RWPE1 (cell line): ENCODE measurements at regions not wholly inside any gene's neighbourhood (a gene's known extent, or its start where the extent isn't known, plus 50 kb on each side); places are given as distances from the start of the nearest gene placed in this dataset.

Experiments
- CTCF ChIA-PET: fragments of 350-600 bp; sonication (Branson Sonifier 250); formaldehyde crosslinking; extraction: SDS; loops from one replicate; lab custom pipeline; 2021; lab: Yijun Ruan, JAX
- POLR2A ChIA-PET: fragments of 400-600 bp; formaldehyde crosslinking; extraction: SDS; loops from one replicate; lab custom pipeline; 2020; ENCODE audit warnings: antibody characterized with exemption; ENCODE audit not compliant: low non-redundant PET; lab: Yijun Ruan, JAX
- DNase-seq: peaks from one replicate; pipeline ENCODE4 v3.0.0; 2012; ENCODE audit warnings: low spot score
- H3K27ac ChIP-seq: fragments of 450-650 bp; 2 replicates; pipeline ENCODE4 v1.5.1; 2017
- TF ChIP-seq, protein P1 (sequence below): fragments of 450-650 bp; conservative IDR thresholded peaks from 2 replicates; pipeline ENCODE4 v1.5.1; 2017; ENCODE audit warnings: low read depth, mild to moderate bottlenecking

DNA sequence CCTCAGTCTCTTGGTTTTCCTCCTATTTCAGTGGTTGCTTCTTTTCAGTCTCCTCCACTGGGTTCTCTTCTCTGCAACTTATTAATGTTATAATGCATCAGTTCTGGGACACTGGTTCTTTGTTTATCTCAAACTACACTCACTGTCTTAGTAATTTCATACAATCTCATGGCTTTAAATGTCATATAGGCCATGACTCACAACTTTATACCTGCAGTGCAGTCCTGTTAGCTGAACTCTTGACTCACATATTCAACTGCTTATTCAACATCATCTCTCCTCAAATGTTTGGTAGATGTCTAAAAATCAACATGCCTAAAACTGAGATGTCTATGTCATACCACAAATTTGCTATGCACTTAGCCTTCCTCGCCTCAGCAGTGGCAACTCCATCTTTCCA is 101.2 kb upstream of the PALS2 start:
- TF ChIP-seq, protein P1, sequence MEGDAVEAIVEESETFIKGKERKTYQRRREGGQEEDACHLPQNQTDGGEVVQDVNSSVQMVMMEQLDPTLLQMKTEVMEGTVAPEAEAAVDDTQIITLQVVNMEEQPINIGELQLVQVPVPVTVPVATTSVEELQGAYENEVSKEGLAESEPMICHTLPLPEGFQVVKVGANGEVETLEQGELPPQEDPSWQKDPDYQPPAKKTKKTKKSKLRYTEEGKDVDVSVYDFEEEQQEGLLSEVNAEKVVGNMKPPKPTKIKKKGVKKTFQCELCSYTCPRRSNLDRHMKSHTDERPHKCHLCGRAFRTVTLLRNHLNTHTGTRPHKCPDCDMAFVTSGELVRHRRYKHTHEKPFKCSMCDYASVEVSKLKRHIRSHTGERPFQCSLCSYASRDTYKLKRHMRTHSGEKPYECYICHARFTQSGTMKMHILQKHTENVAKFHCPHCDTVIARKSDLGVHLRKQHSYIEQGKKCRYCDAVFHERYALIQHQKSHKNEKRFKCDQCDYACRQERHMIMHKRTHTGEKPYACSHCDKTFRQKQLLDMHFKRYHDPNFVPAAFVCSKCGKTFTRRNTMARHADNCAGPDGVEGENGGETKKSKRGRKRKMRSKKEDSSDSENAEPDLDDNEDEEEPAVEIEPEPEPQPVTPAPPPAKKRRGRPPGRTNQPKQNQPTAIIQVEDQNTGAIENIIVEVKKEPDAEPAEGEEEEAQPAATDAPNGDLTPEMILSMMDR, result no peak
- POLR2A ChIA-PET, result no interaction called here
- no peak overlapping the region for H3K27ac ChIP-seq
- CTCF ChIA-PET, result no interaction called here
- DNase-seq, result no peak

DNA sequence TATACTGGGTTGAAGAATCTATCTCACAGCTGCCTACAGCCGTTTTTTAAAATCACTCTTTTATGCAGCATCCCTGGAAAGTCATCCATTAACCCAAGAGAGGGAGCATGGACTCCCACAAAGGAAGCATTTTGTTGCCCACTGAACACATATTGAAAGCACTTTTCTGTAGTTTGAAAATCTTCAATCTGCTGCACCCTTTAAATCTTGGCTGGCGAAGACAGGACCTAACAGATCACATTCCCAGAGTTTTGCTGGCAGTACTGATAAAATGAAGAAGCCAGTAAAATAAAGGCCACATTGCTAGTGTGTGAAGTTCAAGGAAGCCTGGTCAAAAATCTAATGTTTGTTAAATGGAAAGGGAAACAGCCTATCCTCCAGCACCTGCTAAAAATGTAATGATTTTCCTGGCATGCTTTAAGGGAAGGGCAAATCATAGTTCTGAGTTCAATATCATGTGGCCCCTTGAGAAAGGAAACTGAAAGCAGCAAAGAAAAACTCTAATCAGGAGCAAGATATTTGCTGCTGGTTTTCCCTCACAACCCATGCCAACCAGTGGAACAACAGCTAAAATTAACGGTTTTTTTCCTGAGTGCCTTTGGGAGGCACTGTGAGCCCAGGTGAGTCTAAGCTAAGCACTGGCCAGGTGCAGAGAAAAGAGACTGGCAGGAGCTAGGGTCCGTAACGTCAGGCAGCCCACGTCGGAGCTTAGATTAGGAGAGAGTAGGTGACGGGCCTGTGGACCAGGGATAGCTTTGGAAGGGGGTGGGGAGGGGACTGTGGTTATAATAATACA is 97.9 kb upstream of the PALS2 start:
- no peak for DNase-seq
- POLR2A ChIA-PET, result interaction anchor here (0.5 kb wide), 1 partner anchor 53 kb away, joined by 5 read pairs; no protein-coding TSS in a partner anchor
- H3K27ac ChIP-seq, result no peak overlapping the region
- CTCF ChIA-PET, result interaction anchor here (0.6 to 0.7 kb wide), 2 partner anchors 10 to 11 kb away, joined by 3 read pairs; no protein-coding TSS in a partner anchor
- TF ChIP-seq, protein P1, result no peak

DNA sequence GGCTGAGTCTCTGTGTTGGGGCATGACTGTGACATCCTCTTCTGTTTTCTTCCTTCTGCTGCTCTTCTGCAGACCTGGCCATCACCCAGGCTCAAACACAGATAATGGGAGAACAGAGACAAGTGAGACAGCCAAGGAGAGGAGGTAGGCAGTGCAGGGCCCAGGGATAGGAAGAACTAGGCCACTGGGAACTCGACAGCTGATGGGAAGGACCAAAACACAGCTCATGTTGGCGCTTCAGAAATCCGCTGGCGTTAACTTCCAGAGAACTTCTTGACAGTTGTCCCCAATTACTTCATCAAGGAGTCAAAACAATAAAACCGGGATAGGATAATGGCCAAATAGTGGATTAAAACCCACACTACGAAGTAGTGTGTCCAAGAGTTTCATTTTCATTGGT is 97.0 kb upstream of the PALS2 start:
- no peak overlapping the region for H3K27ac ChIP-seq
- POLR2A ChIA-PET, result no interaction called here
- TF ChIP-seq, protein P1, result no peak

DNA sequence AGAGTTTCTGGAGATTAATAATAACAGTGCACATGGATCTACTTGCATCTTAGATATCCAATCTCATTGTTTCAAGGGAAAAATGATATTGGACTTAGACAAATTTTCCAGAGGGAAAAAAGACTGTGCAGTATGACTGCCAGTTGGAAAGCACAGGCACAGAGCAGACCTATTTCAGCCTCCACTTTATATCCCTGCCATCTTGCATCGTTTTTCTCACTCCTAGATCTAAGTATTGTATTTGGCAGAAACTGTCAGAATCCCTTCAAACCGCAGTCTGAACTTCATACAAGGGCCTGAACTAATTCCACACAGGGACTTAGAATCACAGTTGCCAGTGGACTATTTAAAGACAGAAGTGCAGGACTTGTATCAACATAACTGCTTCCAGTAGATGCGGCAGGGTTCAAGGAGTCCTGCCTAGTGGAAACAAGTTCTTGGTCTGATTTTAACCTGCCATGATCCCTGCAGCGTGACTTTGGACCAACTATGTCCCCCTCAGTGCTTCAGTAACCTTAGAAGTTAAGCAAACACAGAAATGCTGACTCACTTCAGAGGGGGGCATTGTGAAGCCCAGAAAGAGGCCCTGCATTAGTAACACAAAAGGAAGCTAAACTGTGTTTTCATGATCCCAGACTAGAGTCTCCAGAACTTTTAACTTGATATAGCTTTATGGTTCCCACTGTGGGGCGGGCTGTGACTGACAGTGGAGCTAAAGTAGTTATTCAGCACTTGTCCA is 95.7 kb upstream of the PALS2 start:
- peak; percentile 21 for DNase-seq
- ChIA-PET POLR2A (no interaction called here), CTCF (no interaction called here)
- H3K27ac ChIP-seq, result no peak overlapping the region
- TF ChIP-seq, protein P1, result no peak

More for the DNA sequence above, 97.0 kb upstream of the PALS2 start:
- no peak for DNase-seq
- CTCF ChIA-PET, result interaction anchor here (0.7 kb wide), 1 partner anchor 12 kb away, joined by 3 read pairs; no protein-coding TSS in a partner anchor

DNA sequence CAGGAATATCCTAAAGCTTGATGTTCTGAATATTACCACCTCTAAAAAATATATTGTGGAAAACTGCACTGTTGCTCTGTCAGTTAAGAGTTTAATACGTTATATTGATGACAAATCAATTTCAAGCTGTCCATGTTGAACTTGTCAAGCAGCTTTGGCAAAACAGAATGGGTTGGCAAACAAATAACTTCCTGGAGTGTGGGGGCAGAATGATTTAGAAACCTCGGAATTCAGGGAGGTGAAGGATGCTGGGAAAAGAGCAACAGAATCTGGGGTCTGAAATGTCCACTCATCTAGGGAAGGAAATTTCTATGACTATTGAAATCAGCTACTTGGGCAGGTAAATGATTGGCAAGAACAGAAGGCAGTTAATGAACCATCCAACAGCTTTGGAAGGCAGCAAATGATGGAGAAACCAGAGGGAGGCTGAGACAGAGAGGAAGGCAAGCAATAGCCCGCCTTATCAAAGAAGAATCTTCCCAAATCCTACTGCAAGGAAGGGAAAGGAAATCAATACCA is 95.1 kb upstream of the PALS2 start:
- DNase-seq, result no peak
- ChIA-PET POLR2A (no interaction called here), CTCF (no interaction called here)
- TF ChIP-seq, protein P1, result no peak
- no peak overlapping the region for H3K27ac ChIP-seq

DNA sequence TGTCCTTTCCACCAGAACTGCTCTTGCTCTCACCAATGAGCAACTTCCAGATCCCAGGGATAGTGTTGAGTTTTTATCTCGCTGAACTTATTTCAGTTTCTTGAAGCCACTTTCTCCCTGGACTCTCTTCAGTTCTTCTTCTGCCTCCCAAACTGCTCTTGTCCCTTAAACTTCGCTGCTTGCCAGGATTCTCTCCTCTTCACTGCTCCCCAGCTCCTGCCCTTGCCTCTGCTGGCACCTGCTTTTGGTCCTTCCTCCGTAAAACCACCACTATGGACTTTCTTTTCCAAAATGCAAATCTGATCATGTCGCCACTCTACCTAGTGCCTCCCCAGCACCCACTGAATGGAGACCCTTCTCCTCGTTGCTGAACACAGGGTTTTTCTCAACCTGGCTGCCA is 92.8 kb upstream of the PALS2 start:
- H3K27ac ChIP-seq, result no peak overlapping the region
- TF ChIP-seq, protein P1, result no peak
- ChIA-PET POLR2A (no interaction called here), CTCF (interaction anchor here (0.7 kb wide), 1 partner anchor 40 kb away, joined by 3 read pairs; no protein-coding TSS in a partner anchor)
- DNase-seq, result no peak
